ENCODE measurements at regions not wholly inside any gene's neighbourhood (a gene's known extent, or its start where the extent isn't known, plus 50 kb on each side); places are given as distances from the start of the nearest gene placed in this dataset.

- TF ChIP-seq RBM22 (optimal IDR thresholded peaks at IDR 0.05; ENCODE audit: low read length) (no peak), NR3C1 (CRISPR knock-in tag; IDR thresholded peaks at IDR 0.05) (no peak), ZNF512B (CRISPR knock-in tag; IDR thresholded peaks at IDR 0.05; ENCODE audit: borderline replicate concordance) (no peak), KLF16 (CRISPR knock-in tag; IDR thresholded peaks at IDR 0.05) (no peak), FOXP1 (IDR thresholded peaks at IDR 0.05) (no peak), FOXP1 (CRISPR knock-in tag; IDR thresholded peaks at IDR 0.05) (no peak), MAFK (conservative IDR thresholded peaks at IDR 0.05 in 1 of 2, IDR thresholded peaks at IDR 0.05 in 1 of 2; ENCODE audit: low read length in 2 of 2) (no peak), ZNF230 (CRISPR knock-in tag; IDR thresholded peaks at IDR 0.05) (no peak)
Observed at GRCh38 chr9:110130791-110131416, 77.1 kb downstream of the C9orf152 start.
